IMR-90 (cell line): ENCODE measurements at regions not wholly inside any gene's neighbourhood (a gene's known extent, or its start where the extent isn't known, plus 50 kb on each side); places are given as distances from the start of the nearest gene placed in this dataset.

Source experiments
- ATAC-seq: fragments of 200-7000 bp; cut with Tn5 transposase; 2 replicates; pipeline ENCODE4 v1.9.1; 2020; ENCODE audit warnings: low read depth, mild to moderate bottlenecking, moderate library complexity
- BruUV-seq: library from RNA; stranded (reverse); fragments of 400-500 nt; replicated peaks from 2 replicates; lab custom pipeline; 2021; lab: Mats Ljungman, UMichigan
- CTCF ChIA-PET: fragments of 300-600 bp; formaldehyde crosslinking; extraction: SDS; loops from one replicate; lab custom pipeline; 2021; ENCODE audit warnings: antibody characterized with exemption; lab: Yijun Ruan, JAX
- POLR2A ChIA-PET: fragments of 300-600 bp; sonication (Branson Sonifier 250); formaldehyde crosslinking; loops from one replicate; lab custom pipeline; 2022; ENCODE audit warnings: antibody characterized with exemption; ENCODE audit not compliant: unreplicated experiment; lab: Charles Lee
- DNase-seq: peaks from one replicate; pipeline ENCODE4 v3.0.0; 2013
- H2AFZ ChIP-seq: replicated peaks from 2 replicates; pipeline ENCODE3; 2013; ENCODE audit warnings: low read length, mild to moderate bottlenecking; ENCODE audit not compliant: poor library complexity
- H2AK5ac ChIP-seq: 2 replicates; pipeline ENCODE4 v1.6.1; 2013; ENCODE audit warnings: low read depth, low read length, inconsistent platforms
- H2AK9ac ChIP-seq: replicated peaks from 2 replicates; pipeline ENCODE3; 2013; ENCODE audit warnings: mild to moderate bottlenecking, low read depth, low read length, moderate library complexity; ENCODE audit not compliant: poor library complexity
- H2BK120ac ChIP-seq: 2 replicates; pipeline ENCODE4 v1.6.1; 2013; ENCODE audit warnings: low read depth, low read length, inconsistent platforms
- H2BK15ac ChIP-seq: 3 replicates; pipeline ENCODE4 v1.6.1; 2013; ENCODE audit warnings: low read depth, low read length, inconsistent platforms
- H2BK20ac ChIP-seq: 2 replicates; pipeline ENCODE4 v1.6.1; 2013; ENCODE audit warnings: low read depth, mild to moderate bottlenecking, inconsistent platforms, low read length, moderate library complexity
- H2BK5ac ChIP-seq: 2 replicates; pipeline ENCODE4 v1.6.1; 2013; ENCODE audit warnings: mild to moderate bottlenecking, low read depth, low read length, inconsistent platforms; ENCODE audit not compliant: poor library complexity, severe bottlenecking
- H3K14ac ChIP-seq: replicated peaks from 2 replicates; pipeline ENCODE4 v1.6.1; 2013; ENCODE audit warnings: low read depth, low read length, inconsistent platforms
- H3K18ac ChIP-seq: 2 replicates; pipeline ENCODE4 v1.6.1; 2013; ENCODE audit warnings: low read depth, low read length, control low read depth
- H3K23ac ChIP-seq: 2 replicates; pipeline ENCODE4 v1.6.1; 2013; ENCODE audit warnings: low read depth, low read length, inconsistent platforms
- H3K27ac ChIP-seq: 2 replicates; pipeline ENCODE4 v1.5.1; 2013; ENCODE audit warnings: mild to moderate bottlenecking, control low read depth, low read length; ENCODE audit not compliant: insufficient read depth
- H3K27me3 ChIP-seq: 2 replicates; pipeline ENCODE4 v1.6.1; 2013; ENCODE audit warnings: low read length; ENCODE audit not compliant: control insufficient read depth, insufficient read depth
- H3K36me3 ChIP-seq: 2 replicates; pipeline ENCODE4 v1.6.1; 2013; ENCODE audit warnings: low read length, mixed read lengths; ENCODE audit not compliant: control insufficient read depth, insufficient read depth
- H3K4ac ChIP-seq: 2 replicates; pipeline ENCODE4 v1.6.1; 2013; ENCODE audit warnings: low read depth, low read length, inconsistent platforms
- H3K4me1 ChIP-seq: 2 replicates; pipeline ENCODE4 v1.6.1; 2013; ENCODE audit warnings: low read length, mixed read lengths; ENCODE audit not compliant: control insufficient read depth, insufficient read depth
- H3K4me2 ChIP-seq: 2 replicates; pipeline ENCODE4 v1.6.1; 2013; ENCODE audit warnings: low read depth, mild to moderate bottlenecking, control low read depth, low read length, moderate library complexity
- H3K4me3 ChIP-seq: 2 replicates; pipeline ENCODE4 v1.5.1; 2013; ENCODE audit warnings: low read depth, mild to moderate bottlenecking, control low read depth, low read length, moderate library complexity; ENCODE audit not compliant: insufficient read depth
- H3K56ac ChIP-seq: 2 replicates; pipeline ENCODE4 v1.6.1; 2013; ENCODE audit warnings: low read length, inconsistent platforms; ENCODE audit not compliant: insufficient read depth; ENCODE audit errors: extremely low read depth
- H3K79me1 ChIP-seq, 2 experiments: 2 replicates each; pipeline ENCODE4 v1.6.1; 2013; ENCODE audit warnings: low read length in 2 of 2, inconsistent platforms in 1 of 2, low read depth in 1 of 2
- H3K9ac ChIP-seq: 2 replicates; pipeline ENCODE4 v1.6.1; 2013; ENCODE audit warnings: low read depth, low read length, control low read depth
- H3K9me1 ChIP-seq: 2 replicates; pipeline ENCODE4 v1.6.1; 2013; ENCODE audit warnings: low read length, inconsistent platforms; ENCODE audit not compliant: insufficient read depth
- H3K9me3 ChIP-seq: 2 replicates; pipeline ENCODE4 v1.6.1; 2013; ENCODE audit warnings: low read length; ENCODE audit not compliant: control insufficient read depth, insufficient read depth
- H4K20me1 ChIP-seq: 2 replicates; pipeline ENCODE4 v1.6.1; 2013; ENCODE audit warnings: low read length, inconsistent platforms; ENCODE audit not compliant: insufficient read depth
- H4K5ac ChIP-seq: 2 replicates; pipeline ENCODE4 v1.6.1; 2013; ENCODE audit warnings: mild to moderate bottlenecking, low read depth, low read length, control low read depth
- H4K8ac ChIP-seq, 2 experiments: 2 replicates each; pipeline ENCODE4 v1.6.1; 2013; ENCODE audit warnings: low read depth in 2 of 2, low read length in 2 of 2, control low read depth in 1 of 2, inconsistent platforms in 1 of 2
- H4K91ac ChIP-seq: 2 replicates; pipeline ENCODE4 v1.6.1; 2013; ENCODE audit warnings: low read depth, low read length, inconsistent platforms; ENCODE audit not compliant: insufficient read depth
- BHLHE40 ChIP-seq: fragments of 150-350 bp; IDR thresholded peaks from 2 replicates; pipeline ENCODE4 v1.6.1; 2016; ENCODE audit warnings: mild to moderate bottlenecking, low read depth, low read length
- CEBPB ChIP-seq: IDR thresholded peaks from 2 replicates; pipeline ENCODE4 v1.6.1; 2012; ENCODE audit warnings: low read depth, low read length, improper control_type of control experiment
- CTCF ChIP-seq: conservative IDR thresholded peaks from 2 replicates; pipeline ENCODE4 v1.5.1; 2012; ENCODE audit warnings: mild to moderate bottlenecking, low read depth, low read length, improper control_type of control experiment
- MAFK ChIP-seq: IDR thresholded peaks from 2 replicates; pipeline ENCODE4 v1.6.1; 2012; ENCODE audit warnings: low read depth, low read length, improper control_type of control experiment
- MAZ ChIP-seq: IDR thresholded peaks from 2 replicates; pipeline ENCODE4 v1.6.1; 2012; ENCODE audit warnings: low read depth, mild to moderate bottlenecking, low read length, improper control_type of control experiment, moderate library complexity, borderline replicate concordance
- MXI1 ChIP-seq: IDR thresholded peaks from 2 replicates; pipeline ENCODE4 v1.6.1; 2012; ENCODE audit warnings: low read depth, mild to moderate bottlenecking, low read length, moderate library complexity, borderline replicate concordance
- NFE2L2 ChIP-seq: fragments of 150-350 bp; IDR thresholded peaks from 2 replicates; pipeline ENCODE4 v1.6.1; 2016; ENCODE audit warnings: low read depth, mild to moderate bottlenecking, low read length
- POLR2A ChIP-seq: IDR thresholded peaks from 2 replicates; pipeline ENCODE4 v1.6.1; 2012; ENCODE audit warnings: mild to moderate bottlenecking, low read depth, low read length
- RAD21 ChIP-seq: IDR thresholded peaks from 2 replicates; pipeline ENCODE4 v1.6.1; 2012; ENCODE audit warnings: low read length, improper control_type of control experiment
- USF2 ChIP-seq: fragments of 150-350 bp; IDR thresholded peaks from 2 replicates; pipeline ENCODE4 v1.6.1; 2017; ENCODE audit warnings: mild to moderate bottlenecking, antibody characterized with exemption, low read length, low read depth
- WGBS, 2 experiments: methylation state at CpG; one replicate each; pipeline versions ENCODE4 v1.1.5 to v1.1.7; 2013; ENCODE audit warnings: missing lambda C conversion rate in 2 of 2; ENCODE audit not compliant: insufficient read length in 1 of 2; ENCODE audit errors: extremely low coverage in 2 of 2; 5-methylcytosine and 5-hydroxymethylcytosine counted together
- dilution Hi-C: fragments of 300-500 bp; cut with HindIII; formaldehyde crosslinking; loops from one replicate; pipeline ENCODE4 v1.14.3; 2018; ENCODE audit warnings: low sequenced_read_pairs; ENCODE audit not compliant: unreplicated experiment
- in situ Hi-C: fragments of 300-500 bp; cut with MboI; formaldehyde crosslinking; loops from 3 replicates; pipeline ENCODE4 v1.14.3; 2019; ENCODE audit warnings: low sequenced_read_pairs, inconsistent platforms, mixed read lengths
- intact Hi-C: fragments of 100-400 bp; cut with micrococcal nuclease; formaldehyde crosslinking; loops from 2 replicates; pipeline ENCODE4 v1.10.0; 2022

GRCh38 chr12:114764510-114764909, 80.5 kb upstream of the TBX3 start (continued):
- no peak for TF ChIP-seq CTCF

GRCh38 chr12:114762490-114763110, 78.6 kb upstream of the TBX3 start:
- ChIA-PET POLR2A (interaction anchor here (0.9 to 1.5 kb wide), 2 partner anchors 33 to 78 kb away, joined by 4 to 6 read pairs; partner anchors contain the start of gene TBX3), CTCF (interaction anchor here (1.1 kb wide), 1 partner anchor 991 kb away, joined by 3 read pairs; no protein-coding TSS in a partner anchor)
- Histone ChIP-seq H3K18ac (peak overlapping the region; percentile 83), H4K5ac (peak overlapping the region; percentile 60), H3K4me2 (peak overlapping the region; percentile 32), H2AFZ (peak overlapping the region; percentile 90), H3K4me1 (peaks cover 6% of the 10 kb centered on the region), H3K4me3 (no peak overlapping the region; the same call in 1 of the 2 replicates), H3K79me1 (peaks cover 0 to 2% of the 10 kb centered on the region in 2 experiments; a peak in 1 of 4 replicates), H2AK9ac (peak overlapping the region; percentile 21), H4K8ac (peak overlapping the region; percentile 79 to 93), H3K36me3 (no peaks in the 10 kb centered on the region), H3K9me3 (no peaks in the 10 kb centered on the region), H4K91ac (peak overlapping the region; percentile 95), H3K27me3 (no peaks in the 10 kb centered on the region), H4K20me1 (no peaks in the 10 kb centered on the region), H2BK15ac (peak overlapping the region; percentile 89; the same call in 2 of the 3 replicates), H2BK5ac (peak overlapping the region; percentile 85), H3K56ac (peak overlapping the region; percentile 86), H3K9ac (peak overlapping the region; percentile 58), H3K9me1 (peaks cover 5% of the 10 kb centered on the region), H3K23ac (peak overlapping the region; percentile 93), H3K27ac (peak overlapping the region; percentile 87), H2BK120ac (peak overlapping the region; percentile 96), H3K4ac (peak overlapping the region; percentile 94), H3K14ac (peak overlapping the region; percentile 93), H2BK20ac (peak overlapping the region; percentile 92), H2AK5ac (peak overlapping the region; percentile 87)
- ATAC-seq (peak; percentile 87), DNase-seq (peak; percentile 95)
- WGBS, 2 experiments = no CpG with 5 or more reads among the region's 22 CpGs
- BruUV-seq = no TSS peak
- intact Hi-C loops = loop anchor here (2.0 to 10.0 kb wide), 2 partner anchors 50 to 142 kb away; no protein-coding TSS in a partner anchor
- dilution Hi-C loops = no loop called here
- in situ Hi-C loops = loop anchor here (5.0 kb wide), 1 partner anchor 75 kb away; no protein-coding TSS in a partner anchor
- TF ChIP-seq CEBPB (peak; percentile 75), RAD21 (no peak; the same call in 1 of the 2 replicates), MXI1 (no peak), POLR2A (no peak), USF2 (peak; percentile 15; the same call in 1 of the 2 replicates), CTCF (no peak), MAFK (no peak), MAZ (0 out of 2 replicates have a peak, but pooled peaks have one; percentile 25), BHLHE40 (peak; percentile 70), NFE2L2 (peak; percentile 53; the same call in 1 of the 2 replicates)
